GM18868 (cell line): ENCODE measurements at regions not wholly inside any gene's neighbourhood (a gene's known extent, or its start where the extent isn't known, plus 50 kb on each side); places are given as distances from the start of the nearest gene placed in this dataset.
A peak's percentile ranks its signal among the peaks of the same experiment; 100 is the strongest.

Experiments used
- ATAC-seq: cut with Tn5 transposase; IDR thresholded peaks from one replicate; pipeline ENCODE4 v1.9.1; 2021; ENCODE audit warnings: mild to moderate bottlenecking, moderate library complexity; ENCODE audit not compliant: unreplicated experiment

- ATAC-seq: no peak
Measured at GRCh38 chr2:150601280-150602038, 114.0 kb upstream of the RND3 start.

GRCh38 chr2:150599889-150600288, 112.4 kb upstream of the RND3 start:
- no peak for ATAC-seq

GRCh38 chr2:150598383-150598782, 110.9 kb upstream of the RND3 start:
- no peak for ATAC-seq

- ATAC-seq: no peak
Measured at GRCh38 chr2:150595803-150596470, 108.5 kb upstream of the RND3 start.

GRCh38 chr2:150594299-150594698, 106.8 kb upstream of the RND3 start:
- no peak for ATAC-seq

GRCh38 chr2:150591496-150592285, 104.2 kb upstream of the RND3 start:
- no peak for ATAC-seq

- no peak for ATAC-seq
Measured at GRCh38 chr2:150589681-150590080, 102.2 kb upstream of the RND3 start.

GRCh38 chr2:150588506-150588870, 101.0 kb upstream of the RND3 start:
- ATAC-seq: no peak

GRCh38 chr2:150587547-150588505, 100.4 kb upstream of the RND3 start:
- ATAC-seq: no peak

GRCh38 chr2:150586858-150587257, 99.4 kb upstream of the RND3 start:
- ATAC-seq: no peak

GRCh38 chr2:150585221-150585971, 97.9 kb upstream of the RND3 start:
- ATAC-seq: no peak

GRCh38 chr2:150584081-150584480, 96.6 kb upstream of the RND3 start:
- no peak for ATAC-seq

- no peak for ATAC-seq
Measured at GRCh38 chr2:150581717-150582472, 94.4 kb upstream of the RND3 start.

GRCh38 chr2:150578481-150578880, 91.0 kb upstream of the RND3 start:
- no peak for ATAC-seq

- ATAC-seq: peak; percentile 29
Measured at GRCh38 chr2:150575861-150576260, 88.4 kb upstream of the RND3 start.

- ATAC-seq: peak; percentile 95
Measured at GRCh38 chr2:150572961-150573395, 85.5 kb upstream of the RND3 start.

- no peak for ATAC-seq
Measured at GRCh38 chr2:150572194-150572766, 84.8 kb upstream of the RND3 start.

GRCh38 chr2:150571121-150571520, 83.7 kb upstream of the RND3 start:
- ATAC-seq: no peak

GRCh38 chr2:150570712-150571111, 83.2 kb upstream of the RND3 start:
- ATAC-seq: no peak
